Loucy (cell line): ENCODE measurements at regions not wholly inside any gene's neighbourhood (a gene's known extent, or its start where the extent isn't known, plus 50 kb on each side); places are given as distances from the start of the nearest gene placed in this dataset.
"Not testable (repeated sequence)": the region's sequence is repeated elsewhere in the genome, so short reads cannot be mapped to it uniquely, and the experiment has no call there.

ENCODE experiments used
- EZH2phosphoT487 ChIP-seq: fragments of 200-600 bp; IDR thresholded peaks from 2 replicates; pipeline ENCODE4 v1.6.1; 2018; ENCODE audit warnings: antibody characterized with exemption, mild to moderate bottlenecking, moderate library complexity, borderline replicate concordance
- TF ChIP-seq, protein P1 (sequence below): fragments of 200-600 bp; sonication (generic); conservative IDR thresholded peaks from 2 replicates; pipeline ENCODE4 v1.5.1; 2014; ENCODE audit warnings: mild to moderate bottlenecking, antibody characterized with exemption, low read length

DNA sequence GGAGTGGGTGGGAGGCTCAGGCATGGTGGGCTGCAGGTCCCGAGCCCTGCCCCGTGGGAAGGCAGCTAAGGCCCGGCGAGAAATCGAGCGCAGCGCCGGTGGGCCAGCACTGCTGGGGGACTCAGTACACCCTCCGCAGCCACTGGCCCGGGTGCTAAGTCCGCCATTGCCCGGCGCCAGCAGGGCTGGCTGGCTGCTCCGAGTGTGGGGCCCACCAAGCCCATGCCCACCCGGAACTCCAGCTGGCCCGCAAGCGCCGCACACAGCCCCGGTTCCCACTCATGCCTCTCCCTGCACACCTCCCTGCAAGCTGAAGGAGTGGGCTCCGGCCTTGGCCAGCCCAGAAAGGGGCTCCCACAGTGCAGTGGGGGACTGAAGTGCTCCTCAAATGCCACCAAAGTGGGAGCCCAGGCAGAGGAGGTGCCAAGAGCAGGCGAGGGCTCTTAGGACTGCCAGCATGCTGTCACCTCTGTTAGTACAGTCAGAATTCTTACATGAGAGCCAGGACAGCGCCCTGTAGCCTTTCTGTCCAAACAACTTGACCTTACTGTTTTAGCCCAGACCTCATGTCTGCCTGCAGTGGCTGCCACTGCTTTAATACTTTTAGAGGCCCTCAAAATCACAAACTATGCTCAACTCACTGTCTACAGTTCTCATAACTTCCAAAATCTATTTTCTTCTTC, 1117.9 kb downstream of the STIM2 start:
- TF ChIP-seq, protein P1, sequence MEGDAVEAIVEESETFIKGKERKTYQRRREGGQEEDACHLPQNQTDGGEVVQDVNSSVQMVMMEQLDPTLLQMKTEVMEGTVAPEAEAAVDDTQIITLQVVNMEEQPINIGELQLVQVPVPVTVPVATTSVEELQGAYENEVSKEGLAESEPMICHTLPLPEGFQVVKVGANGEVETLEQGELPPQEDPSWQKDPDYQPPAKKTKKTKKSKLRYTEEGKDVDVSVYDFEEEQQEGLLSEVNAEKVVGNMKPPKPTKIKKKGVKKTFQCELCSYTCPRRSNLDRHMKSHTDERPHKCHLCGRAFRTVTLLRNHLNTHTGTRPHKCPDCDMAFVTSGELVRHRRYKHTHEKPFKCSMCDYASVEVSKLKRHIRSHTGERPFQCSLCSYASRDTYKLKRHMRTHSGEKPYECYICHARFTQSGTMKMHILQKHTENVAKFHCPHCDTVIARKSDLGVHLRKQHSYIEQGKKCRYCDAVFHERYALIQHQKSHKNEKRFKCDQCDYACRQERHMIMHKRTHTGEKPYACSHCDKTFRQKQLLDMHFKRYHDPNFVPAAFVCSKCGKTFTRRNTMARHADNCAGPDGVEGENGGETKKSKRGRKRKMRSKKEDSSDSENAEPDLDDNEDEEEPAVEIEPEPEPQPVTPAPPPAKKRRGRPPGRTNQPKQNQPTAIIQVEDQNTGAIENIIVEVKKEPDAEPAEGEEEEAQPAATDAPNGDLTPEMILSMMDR = not testable (repeated sequence)
- not testable (repeated sequence) for TF ChIP-seq EZH2phosphoT487
